Panc1 (cell line): ENCODE measurements at regions not wholly inside any gene's neighbourhood (a gene's known extent, or its start where the extent isn't known, plus 50 kb on each side); places are given as distances from the start of the nearest gene placed in this dataset.

Experiments used
- ATAC-seq: fragments of 200-7000 bp; cut with Tn5 transposase; 2 replicates; pipeline ENCODE4 v1.9.1; 2020; ENCODE audit warnings: mild to moderate bottlenecking, moderate library complexity
- BruUV-seq: library from RNA; stranded (reverse); fragments of 400-500 nt; replicated peaks from 2 replicates; lab custom pipeline; 2021; lab: Mats Ljungman, UMichigan
- CTCF ChIA-PET: fragments of 300-600 bp; sonication (Branson Sonifier 250); formaldehyde crosslinking; loops from one replicate; lab custom pipeline; 2022; ENCODE audit warnings: antibody characterized with exemption; lab: Charles Lee
- POLR2A ChIA-PET: fragments of 300-600 bp; sonication (Branson Sonifier 250); formaldehyde crosslinking; loops from one replicate; lab custom pipeline; 2022; ENCODE audit warnings: antibody characterized with exemption; lab: Charles Lee
- DNase-seq: peaks from one replicate; pipeline ENCODE4 v3.0.0-alpha.2; 2010; ENCODE audit warnings: low read depth, low spot score
- H3K27ac ChIP-seq: 2 replicates; pipeline ENCODE4 v1.5.1; 2011; ENCODE audit warnings: mild to moderate bottlenecking, low read length, inconsistent platforms
- H3K27me3 ChIP-seq: fragments of 200-500 bp; sonication (Bioruptor generic); 2 replicates; pipeline ENCODE4 v1.6.0; 2014; ENCODE audit warnings: low read length, inconsistent platforms; ENCODE audit not compliant: control insufficient read depth, insufficient read depth
- H3K36me3 ChIP-seq: fragments of 200-500 bp; sonication (Bioruptor generic); 2 replicates; pipeline ENCODE4 v1.5.1; 2014; ENCODE audit warnings: inconsistent platforms, mild to moderate bottlenecking, low read length, moderate library complexity; ENCODE audit not compliant: control insufficient read depth, insufficient read depth
- H3K4me1 ChIP-seq: 2 replicates; pipeline ENCODE4 v1.5.1; 2011; ENCODE audit warnings: inconsistent platforms, mild to moderate bottlenecking, low read length, moderate library complexity; ENCODE audit not compliant: control insufficient read depth, insufficient read depth
- H3K4me3 ChIP-seq, 2 experiments: 2 replicates each; pipeline ENCODE4 v1.5.1; 2011 to 2012; ENCODE audit warnings: low read depth in 2 of 2, low read length in 2 of 2, mild to moderate bottlenecking in 2 of 2, inconsistent platforms in 1 of 2, moderate library complexity in 1 of 2
- H3K9me3 ChIP-seq: fragments of 200-500 bp; sonication (Bioruptor generic); 2 replicates; pipeline ENCODE4 v1.5.1; 2014; ENCODE audit warnings: low read depth, mild to moderate bottlenecking, inconsistent platforms, low read length, moderate library complexity; ENCODE audit not compliant: control insufficient read depth, insufficient read depth
- CTCF ChIP-seq: fragments of 450-650 bp; IDR thresholded peaks from 2 replicates; pipeline ENCODE4 v1.5.1; 2017; ENCODE audit warnings: mild to moderate bottlenecking
- POLR2AphosphoS5 ChIP-seq: IDR thresholded peaks from 2 replicates; pipeline ENCODE4 v1.6.1; 2012; ENCODE audit warnings: mild to moderate bottlenecking, low read depth, low read length, moderate library complexity
- REST ChIP-seq, 2 experiments: IDR thresholded peaks; 2 replicates each; pipeline ENCODE4 v1.6.1; 2011 to 2012; ENCODE audit warnings: low read depth in 2 of 2, control low read depth in 1 of 2, low read length in 1 of 2, mild to moderate bottlenecking in 1 of 2, moderate library complexity in 1 of 2; ENCODE audit not compliant: insufficient read depth in 1 of 2
- SIN3A ChIP-seq: IDR thresholded peaks from 2 replicates; pipeline ENCODE4 v1.6.1; 2012; ENCODE audit warnings: low read depth, mild to moderate bottlenecking, low read length, moderate library complexity, borderline replicate concordance; ENCODE audit not compliant: insufficient read depth
- TCF7L2 ChIP-seq: IDR thresholded peaks from 2 replicates; pipeline ENCODE4 v1.6.1; 2011; ENCODE audit warnings: mild to moderate bottlenecking, low read depth, low read length, inconsistent platforms
- in situ Hi-C: cut with HindIII; loops from 2 replicates; pipeline ENCODE4 v1.10.0; 2016; ENCODE audit warnings: low sequenced_read_pairs, low pct_unique_long_range_greater_than_20kb
- intact Hi-C: fragments of 100-400 bp; cut with micrococcal nuclease; formaldehyde crosslinking; loops from one replicate; pipeline ENCODE4 v1.10.0; 2022; ENCODE audit not compliant: unreplicated experiment

GRCh38 chr6:23587582-23587981 lies 538.4 kb upstream of the NRSN1 start:
- no peak for ATAC-seq
- H3K4me3 ChIP-seq: no peak overlapping the region
- DNase-seq: no peak
- no TSS peak for BruUV-seq
- no peak overlapping the region for H3K27ac ChIP-seq
- intact Hi-C loops (no loop called here), in situ Hi-C loops (no loop called here)
- no peaks in the 10 kb centered on the region for H3K9me3 ChIP-seq
- H3K27me3 ChIP-seq: no peaks in the 10 kb centered on the region
- no peak for TF ChIP-seq SIN3A
- no peak for TF ChIP-seq TCF7L2
- no peak for TF ChIP-seq CTCF
- no peak for TF ChIP-seq REST (IDR thresholded peaks at IDR 0.05; ENCODE audit: insufficient read depth in 1 of 2, low read depth in 2 of 2, low read length in 1 of 2)
- no peak for TF ChIP-seq POLR2AphosphoS5
- CTCF ChIA-PET: no interaction called here
- H3K36me3 ChIP-seq: no peaks in the 10 kb centered on the region
- no peaks in the 10 kb centered on the region for H3K4me1 ChIP-seq
- POLR2A ChIA-PET: no interaction called here

- no peak for ATAC-seq
- H3K27ac ChIP-seq: no peak overlapping the region
- no peak overlapping the region for H3K4me3 ChIP-seq
- ChIA-PET POLR2A (no interaction called here), CTCF (no interaction called here)
- intact Hi-C loops (no loop called here), in situ Hi-C loops (no loop called here)
- no peaks in the 10 kb centered on the region for H3K27me3 ChIP-seq
- H3K4me1 ChIP-seq: no peaks in the 10 kb centered on the region
- H3K9me3 ChIP-seq: no peaks in the 10 kb centered on the region
- no peaks in the 10 kb centered on the region for H3K36me3 ChIP-seq
- no TSS peak for BruUV-seq
- no peak for DNase-seq
- TF ChIP-seq CTCF: no peak
- TF ChIP-seq TCF7L2: no peak
- TF ChIP-seq SIN3A: no peak
- no peak for TF ChIP-seq POLR2AphosphoS5
- TF ChIP-seq REST (IDR thresholded peaks at IDR 0.05; ENCODE audit: insufficient read depth in 1 of 2, low read depth in 2 of 2, low read length in 1 of 2): no peak
These were observed 536.2 kb upstream of the NRSN1 start for GRCh38 chr6:23589811-23590210.
